ENCODE measurements at regions not wholly inside any gene's neighbourhood (a gene's known extent, or its start where the extent isn't known, plus 50 kb on each side); places are given as distances from the start of the nearest gene placed in this dataset.

DNA sequence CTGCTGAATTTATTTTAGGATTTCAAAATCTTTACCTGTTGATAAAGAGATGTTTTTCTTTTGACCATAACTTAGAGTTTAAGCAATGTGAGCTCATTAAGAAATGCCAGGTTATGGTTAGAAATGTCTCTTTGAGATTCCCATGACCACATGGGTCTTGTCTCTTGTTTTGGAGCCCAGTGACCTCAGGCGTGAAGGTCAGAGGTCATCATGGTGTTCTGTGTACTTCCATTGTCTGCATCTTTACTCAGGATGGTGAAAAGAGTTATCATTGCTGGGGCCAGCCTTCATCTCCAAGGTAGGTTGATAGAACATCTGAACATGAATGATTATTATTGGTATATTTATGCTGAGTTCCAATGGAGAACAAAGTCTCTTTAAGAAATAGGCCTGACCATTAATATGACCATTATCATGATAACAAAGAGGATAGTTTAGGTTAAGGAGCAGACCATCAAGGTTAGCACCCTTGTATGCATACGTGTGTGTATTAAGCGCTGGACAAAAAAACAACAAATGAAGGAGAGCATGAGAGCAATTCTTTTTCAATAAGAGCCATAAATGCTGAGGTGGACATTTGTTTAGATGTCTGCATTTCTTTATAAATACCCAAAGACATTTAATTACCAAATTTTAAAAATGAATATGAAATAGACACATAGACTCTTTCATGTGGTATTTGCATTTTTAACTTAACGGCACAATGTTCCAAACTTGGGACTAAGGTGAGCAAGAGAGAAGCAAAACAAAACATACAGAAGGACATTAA lies 120.6 kb upstream of the PAQR3 start:
- TF ChIP-seq, protein P1, sequence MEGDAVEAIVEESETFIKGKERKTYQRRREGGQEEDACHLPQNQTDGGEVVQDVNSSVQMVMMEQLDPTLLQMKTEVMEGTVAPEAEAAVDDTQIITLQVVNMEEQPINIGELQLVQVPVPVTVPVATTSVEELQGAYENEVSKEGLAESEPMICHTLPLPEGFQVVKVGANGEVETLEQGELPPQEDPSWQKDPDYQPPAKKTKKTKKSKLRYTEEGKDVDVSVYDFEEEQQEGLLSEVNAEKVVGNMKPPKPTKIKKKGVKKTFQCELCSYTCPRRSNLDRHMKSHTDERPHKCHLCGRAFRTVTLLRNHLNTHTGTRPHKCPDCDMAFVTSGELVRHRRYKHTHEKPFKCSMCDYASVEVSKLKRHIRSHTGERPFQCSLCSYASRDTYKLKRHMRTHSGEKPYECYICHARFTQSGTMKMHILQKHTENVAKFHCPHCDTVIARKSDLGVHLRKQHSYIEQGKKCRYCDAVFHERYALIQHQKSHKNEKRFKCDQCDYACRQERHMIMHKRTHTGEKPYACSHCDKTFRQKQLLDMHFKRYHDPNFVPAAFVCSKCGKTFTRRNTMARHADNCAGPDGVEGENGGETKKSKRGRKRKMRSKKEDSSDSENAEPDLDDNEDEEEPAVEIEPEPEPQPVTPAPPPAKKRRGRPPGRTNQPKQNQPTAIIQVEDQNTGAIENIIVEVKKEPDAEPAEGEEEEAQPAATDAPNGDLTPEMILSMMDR (IDR thresholded peaks at IDR 0.05), result no peak
- TF ChIP-seq POLR2AphosphoS5 (IDR thresholded peaks at IDR 0.05; ENCODE audit: low read depth, low read length), result no peak

All from Panc1 (cell line).